Erythroblast (primary cell): ENCODE measurements at regions not wholly inside any gene's neighbourhood (a gene's known extent, or its start where the extent isn't known, plus 50 kb on each side); places are given as distances from the start of the nearest gene placed in this dataset.

ENCODE experiments used
- DNase-seq, 2 experiments: peaks; one replicate each; lab custom pipeline; 2025; lab: John Stamatoyannopoulos, UW
- GATA1 ChIP-seq: IDR thresholded peaks from 2 replicates; pipeline ENCODE4 v1.6.1; 2011; ENCODE audit warnings: low read depth, mild to moderate bottlenecking, control low read depth, low read length, moderate library complexity
- POLR2A ChIP-seq: IDR thresholded peaks from 2 replicates; pipeline ENCODE4 v1.6.1; 2011; ENCODE audit warnings: mild to moderate bottlenecking, low read length

- TF ChIP-seq POLR2A (no peak), GATA1 (no peak)
- no peak for DNase-seq
These were observed 122.7 kb upstream of the DIPK2B start for GRCh38 chrX:45323387-45323786.

GRCh38 chrX:45322820-45323219 lies 122.1 kb upstream of the DIPK2B start:
- DNase-seq = no peak
- TF ChIP-seq GATA1 (no peak), POLR2A (no peak)

GRCh38 chrX:45322382-45322781 lies 121.7 kb upstream of the DIPK2B start:
- DNase-seq = peak in 1 of 2 experiments; percentile 1
- TF ChIP-seq POLR2A (no peak), GATA1 (no peak)

GRCh38 chrX:45320191-45320590 lies 119.5 kb upstream of the DIPK2B start:
- no peak for DNase-seq
- TF ChIP-seq POLR2A (no peak), GATA1 (no peak)

- no peak for DNase-seq
- TF ChIP-seq POLR2A = no peak
- no peak for TF ChIP-seq GATA1
These were observed 109.1 kb upstream of the DIPK2B start for GRCh38 chrX:45309801-45310200.

- TF ChIP-seq GATA1 = no peak
- DNase-seq = no peak
These were observed 108.4 kb upstream of the DIPK2B start for GRCh38 chrX:45309096-45309495.

- no peak for TF ChIP-seq POLR2A
- no peak for TF ChIP-seq GATA1
- DNase-seq = no peak
These were observed 106.1 kb upstream of the DIPK2B start for GRCh38 chrX:45306794-45307193.

GRCh38 chrX:45300638-45301037 lies 100.0 kb upstream of the DIPK2B start:
- DNase-seq = no peak
- TF ChIP-seq GATA1 = no peak
- TF ChIP-seq POLR2A = no peak

- DNase-seq = no peak
- TF ChIP-seq POLR2A = no peak
- no peak for TF ChIP-seq GATA1
These were observed 94.7 kb upstream of the DIPK2B start for GRCh38 chrX:45295259-45295986.

GRCh38 chrX:45274576-45274975 lies 73.9 kb upstream of the DIPK2B start:
- TF ChIP-seq POLR2A = no peak
- no peak for TF ChIP-seq GATA1
- no peak for DNase-seq

GRCh38 chrX:45267007-45267406 lies 66.3 kb upstream of the DIPK2B start:
- DNase-seq = no peak
- TF ChIP-seq GATA1 = no peak
- TF ChIP-seq POLR2A = no peak

- TF ChIP-seq POLR2A (no peak), GATA1 (no peak)
- no peak for DNase-seq
These were observed 65.8 kb upstream of the DIPK2B start for GRCh38 chrX:45266456-45266855.

- no peak for DNase-seq
- no peak for TF ChIP-seq GATA1
- no peak for TF ChIP-seq POLR2A
These were observed 64.2 kb upstream of the DIPK2B start for GRCh38 chrX:45264865-45265264.

GRCh38 chrX:45261471-45261870 lies 60.8 kb upstream of the DIPK2B start:
- no peak for DNase-seq
- no peak for TF ChIP-seq POLR2A
- no peak for TF ChIP-seq GATA1

GRCh38 chrX:45261005-45261404 lies 60.3 kb upstream of the DIPK2B start:
- no peak for TF ChIP-seq POLR2A
- TF ChIP-seq GATA1 = no peak
- DNase-seq = no peak

GRCh38 chrX:45258731-45259402 lies 58.2 kb upstream of the DIPK2B start:
- no peak for TF ChIP-seq GATA1
- TF ChIP-seq POLR2A = no peak
- DNase-seq = no peak
